Upper lobe of left lung (tissue), 4 donors: ENCODE measurements at regions not wholly inside any gene's neighbourhood (a gene's known extent, or its start where the extent isn't known, plus 50 kb on each side); places are given as distances from the start of the nearest gene placed in this dataset.

Experiments used
- POLR2AphosphoS5 ChIP-seq, 2 donors: sonication (generic); formaldehyde crosslinking; IDR thresholded peaks; one replicate each; pipeline ENCODE4 v1.5.1; 2017; ENCODE audit warnings: antibody characterized with exemption in 2 of 2
- TF ChIP-seq, protein P1 (sequence below), 6 experiments: fragments of 450-650 bp in 4 of 6; fragments of 200-600 bp in 2 of 6; sonication (generic) in 2 of 6; IDR thresholded peaks; one replicate each; pipeline ENCODE4 v1.5.1; 2016 to 2019; ENCODE audit warnings: antibody characterized with exemption in 6 of 6

DNA sequence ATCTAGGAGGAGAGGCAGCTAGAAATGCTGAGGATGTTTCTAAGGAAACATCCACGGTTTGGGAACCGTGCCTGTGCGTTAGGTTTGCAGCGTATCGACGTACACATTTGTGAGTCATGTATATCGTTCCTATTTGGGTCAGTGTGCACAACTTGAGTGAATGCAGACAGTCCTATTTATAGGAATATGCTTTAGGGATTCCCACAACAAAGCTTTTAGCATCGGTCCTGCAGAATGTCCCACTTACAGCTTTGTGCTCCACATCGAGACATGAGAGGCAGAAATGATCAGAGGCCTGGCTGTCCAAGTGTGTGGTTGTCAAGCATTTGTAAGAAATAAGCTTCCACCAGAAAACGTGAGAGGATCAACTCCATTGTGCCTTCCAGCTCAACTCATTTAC lies 1282.7 kb upstream of the WWC1 start:
- TF ChIP-seq, protein P1, sequence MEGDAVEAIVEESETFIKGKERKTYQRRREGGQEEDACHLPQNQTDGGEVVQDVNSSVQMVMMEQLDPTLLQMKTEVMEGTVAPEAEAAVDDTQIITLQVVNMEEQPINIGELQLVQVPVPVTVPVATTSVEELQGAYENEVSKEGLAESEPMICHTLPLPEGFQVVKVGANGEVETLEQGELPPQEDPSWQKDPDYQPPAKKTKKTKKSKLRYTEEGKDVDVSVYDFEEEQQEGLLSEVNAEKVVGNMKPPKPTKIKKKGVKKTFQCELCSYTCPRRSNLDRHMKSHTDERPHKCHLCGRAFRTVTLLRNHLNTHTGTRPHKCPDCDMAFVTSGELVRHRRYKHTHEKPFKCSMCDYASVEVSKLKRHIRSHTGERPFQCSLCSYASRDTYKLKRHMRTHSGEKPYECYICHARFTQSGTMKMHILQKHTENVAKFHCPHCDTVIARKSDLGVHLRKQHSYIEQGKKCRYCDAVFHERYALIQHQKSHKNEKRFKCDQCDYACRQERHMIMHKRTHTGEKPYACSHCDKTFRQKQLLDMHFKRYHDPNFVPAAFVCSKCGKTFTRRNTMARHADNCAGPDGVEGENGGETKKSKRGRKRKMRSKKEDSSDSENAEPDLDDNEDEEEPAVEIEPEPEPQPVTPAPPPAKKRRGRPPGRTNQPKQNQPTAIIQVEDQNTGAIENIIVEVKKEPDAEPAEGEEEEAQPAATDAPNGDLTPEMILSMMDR (IDR thresholded peaks at IDR 0.05): no peak
- no peak for TF ChIP-seq POLR2AphosphoS5 (IDR thresholded peaks at IDR 0.05)
